Activated CD4-positive, alpha-beta T cell treated with anti-CD3 and anti-CD28 coated beads for 48 hours (primary cell): ENCODE measurements at regions not wholly inside any gene's neighbourhood (a gene's known extent, or its start where the extent isn't known, plus 50 kb on each side); places are given as distances from the start of the nearest gene placed in this dataset.
"Not testable (repeated sequence)": the region's sequence is repeated elsewhere in the genome, so short reads cannot be mapped to it uniquely, and the experiment has no call there.

ENCODE experiments used
- DNase-seq: peaks from one replicate; pipeline ENCODE4 v3.0.0-alpha.2; 2020

DNA sequence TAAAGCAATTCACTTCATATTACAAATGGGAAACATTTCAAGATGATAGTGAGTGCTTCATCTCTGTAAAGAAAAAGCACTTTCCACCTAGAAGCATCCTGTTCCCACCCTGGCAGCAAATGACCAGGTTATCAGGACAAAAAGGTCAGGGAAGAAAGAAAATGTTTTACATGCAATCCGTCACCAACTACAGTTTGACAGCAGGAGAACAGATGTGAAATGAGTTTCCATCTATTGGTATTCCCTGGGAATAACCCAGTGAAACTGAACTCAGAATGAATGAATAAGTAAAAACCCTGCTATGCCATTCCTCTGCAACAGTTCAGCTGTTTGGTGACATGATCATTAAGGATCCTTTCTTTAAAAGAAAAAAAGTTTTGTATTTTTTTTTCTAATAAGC is 67.6 kb downstream of the HTR1A start:
- no peak for DNase-seq

DNA sequence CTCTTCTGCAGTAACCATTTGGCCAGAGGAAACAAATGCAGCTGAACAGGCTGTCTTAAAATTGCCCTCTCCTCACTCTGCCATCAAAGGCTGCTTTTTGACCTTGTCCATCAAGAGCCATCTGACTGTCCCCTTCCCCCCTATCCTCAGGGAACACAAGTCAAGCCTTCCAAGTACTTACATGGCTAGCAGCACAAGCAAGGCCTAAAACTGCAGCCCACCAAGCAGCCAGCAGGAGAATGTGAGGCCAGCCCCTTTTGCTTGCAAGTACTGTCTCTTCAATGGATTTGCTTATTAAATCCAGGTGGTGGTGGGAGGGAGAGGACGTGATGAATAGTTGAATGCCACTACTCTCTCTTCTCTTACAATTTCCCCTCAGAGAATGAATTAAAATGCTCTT is 83.5 kb downstream of the HTR1A start:
- DNase-seq = no peak

DNA sequence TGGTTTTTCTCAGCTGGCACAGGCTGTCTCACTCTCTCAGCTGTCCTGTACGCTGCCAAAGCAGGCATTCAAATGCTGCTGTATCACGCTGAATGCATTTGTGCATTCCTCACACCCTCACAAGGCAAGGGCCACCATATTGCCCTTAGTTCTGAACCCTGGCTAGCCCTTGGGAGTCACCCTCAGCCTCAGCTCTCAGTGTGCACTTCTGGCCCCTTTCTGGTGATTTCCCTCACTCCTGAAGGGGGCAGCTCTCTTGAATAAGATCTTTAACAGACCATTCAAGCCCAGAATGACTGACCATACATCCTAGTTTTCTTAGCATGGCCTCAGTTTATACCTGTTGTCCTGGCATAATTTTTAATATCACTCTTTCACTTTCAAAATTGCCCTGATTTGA is 84.3 kb downstream of the HTR1A start:
- no peak for DNase-seq

DNA sequence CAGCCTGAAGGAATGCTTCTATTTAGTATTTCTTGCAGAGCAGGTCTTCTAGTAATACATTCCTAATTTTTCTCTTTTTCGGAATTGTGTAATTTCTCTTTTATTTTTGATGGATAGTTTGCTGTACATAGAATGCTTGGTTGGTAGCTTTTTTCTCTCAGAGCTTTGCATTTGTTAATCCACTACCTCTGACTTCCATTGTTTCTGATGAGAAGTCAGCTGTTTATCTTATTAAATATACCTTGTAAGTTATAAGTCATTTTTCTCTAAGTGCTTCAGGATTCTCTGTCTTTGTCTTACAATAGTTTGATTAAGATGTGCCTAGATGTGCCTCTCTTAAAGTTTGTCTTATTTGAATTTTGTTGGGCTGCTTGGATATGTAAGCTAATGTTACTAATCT is 101.9 kb downstream of the HTR1A start:
- no peak for DNase-seq

DNA sequence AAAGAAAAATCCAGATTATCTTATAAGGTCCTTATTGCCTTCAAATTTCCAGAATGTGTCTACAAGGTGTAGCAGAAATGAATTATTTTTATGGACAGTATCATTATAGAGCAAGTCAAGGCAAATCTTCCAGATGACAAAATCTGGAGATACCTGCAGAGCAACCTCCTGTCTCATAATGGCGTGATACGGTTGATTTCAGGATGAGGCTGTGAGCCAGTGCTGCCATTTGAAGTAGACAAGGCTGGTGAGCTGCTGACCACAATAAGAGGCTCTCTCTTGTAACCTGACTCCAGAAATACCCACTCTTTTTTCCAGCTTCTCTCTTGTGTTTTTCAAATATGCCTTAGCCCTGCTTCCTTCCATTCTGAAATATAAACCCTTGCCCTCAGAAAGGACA is 108.2 kb downstream of the HTR1A start:
- DNase-seq = no peak

DNA sequence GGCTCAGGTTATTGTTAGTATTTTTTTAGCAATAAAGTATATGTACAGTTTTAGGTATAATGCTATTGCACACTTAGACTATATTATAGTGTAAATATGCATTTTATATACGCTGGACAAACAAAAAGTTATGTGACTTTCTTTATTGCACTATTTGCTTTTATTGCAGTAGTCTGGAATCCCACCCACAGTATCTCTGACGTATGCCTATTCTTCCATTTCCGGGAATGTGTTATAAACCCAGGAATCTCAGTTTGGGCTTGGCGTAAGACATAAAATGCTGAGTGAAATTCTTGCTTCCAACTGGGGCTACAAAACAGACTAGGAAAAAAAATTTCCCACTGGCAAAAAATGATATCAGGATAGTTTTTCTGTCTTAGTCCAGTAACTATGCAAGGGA is 119.1 kb downstream of the HTR1A start:
- DNase-seq = no peak

DNA sequence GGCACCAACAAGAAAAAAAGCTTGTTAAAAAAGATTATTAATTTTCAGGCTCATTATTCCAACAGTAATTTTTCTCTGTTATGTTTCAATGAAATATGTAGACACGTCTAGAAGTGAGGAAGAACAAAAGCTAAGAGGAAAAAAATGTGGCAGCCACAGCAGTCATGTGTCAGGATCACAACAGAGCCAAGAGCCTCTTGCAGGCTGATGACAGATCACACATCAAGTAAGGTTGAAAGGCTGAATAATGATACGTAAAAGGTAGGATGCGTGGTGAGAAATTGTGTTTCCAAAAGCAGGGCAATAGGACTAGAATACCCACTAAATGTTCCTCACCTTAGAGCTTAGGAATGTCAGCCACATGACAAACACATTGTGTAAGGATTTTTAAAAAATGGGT is 124.8 kb downstream of the HTR1A start:
- no peak for DNase-seq

DNA sequence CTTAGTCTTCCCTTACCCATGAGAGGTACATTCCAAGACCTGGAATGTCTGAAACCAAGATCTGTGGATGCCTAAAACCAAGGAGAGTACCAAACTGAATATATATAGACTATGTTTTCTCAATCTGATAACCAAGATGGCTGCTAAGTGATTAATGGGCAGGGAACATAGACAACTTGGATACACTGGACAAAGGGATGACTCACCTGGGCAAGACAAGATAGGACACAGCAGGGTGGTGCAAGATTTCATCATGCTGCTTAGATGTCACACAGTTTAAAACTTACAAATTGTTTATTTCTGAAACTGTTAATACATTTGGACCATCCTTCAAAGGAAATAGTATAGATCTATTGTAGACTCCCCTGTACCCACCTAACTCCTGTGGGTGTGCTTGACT is 130.9 kb downstream of the HTR1A start:
- DNase-seq = no peak

DNA sequence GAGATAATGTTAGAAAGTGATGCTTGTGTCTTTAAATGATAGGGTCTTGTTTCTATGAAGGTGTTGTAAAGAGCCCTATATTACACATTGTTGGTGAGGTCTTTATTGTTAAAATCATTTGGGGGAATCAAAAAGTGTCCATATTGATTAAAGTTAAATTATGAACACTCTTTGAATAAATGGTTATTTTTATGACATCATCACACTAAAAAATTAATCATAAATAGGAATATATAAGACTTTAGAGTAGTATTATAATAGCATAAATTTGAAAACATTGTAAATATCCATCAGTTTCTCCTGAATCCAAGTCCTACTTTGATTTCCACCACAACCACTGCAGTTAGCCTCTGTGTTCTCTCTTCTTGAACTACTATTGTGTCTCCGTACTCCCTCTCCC is 136.3 kb downstream of the HTR1A start:
- no peak for DNase-seq

DNA sequence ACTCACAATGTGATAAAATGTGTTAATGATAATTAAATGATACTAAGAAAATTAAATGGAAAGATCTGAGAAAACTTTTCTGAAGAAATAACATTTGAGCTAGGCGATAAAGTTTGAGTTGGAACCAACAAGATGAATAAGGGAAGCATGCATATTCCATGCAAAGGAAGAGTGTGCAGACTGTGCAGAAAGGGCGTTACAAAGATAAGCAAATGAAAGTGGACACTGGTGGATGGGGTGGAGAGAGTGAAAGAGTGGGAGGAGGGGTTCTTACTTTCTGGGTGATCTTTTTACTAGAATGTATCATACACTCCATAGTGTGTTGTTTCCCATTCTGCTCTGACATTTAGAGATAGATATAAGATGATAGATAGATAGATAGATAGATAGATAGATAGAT is 138.7 kb downstream of the HTR1A start:
- no peak for DNase-seq

DNA sequence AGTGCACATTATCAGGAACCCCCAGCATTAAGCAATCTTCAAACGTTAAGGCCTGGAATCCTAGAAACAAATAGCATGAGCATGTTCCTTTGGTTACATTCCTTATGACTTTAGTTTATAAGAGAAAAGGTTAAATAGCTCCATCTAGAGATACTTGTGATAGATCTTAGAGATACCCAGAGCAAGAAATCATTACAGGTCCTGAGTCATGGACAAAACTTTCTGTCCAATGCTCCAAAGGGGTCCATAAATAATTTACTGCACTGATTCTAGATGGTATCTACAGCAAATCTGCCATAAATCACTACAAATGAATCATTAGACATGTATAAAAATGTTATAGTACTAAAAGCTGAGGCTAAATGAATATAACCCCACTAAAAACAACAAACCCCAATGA is 139.6 kb downstream of the HTR1A start:
- no peak for DNase-seq

DNA sequence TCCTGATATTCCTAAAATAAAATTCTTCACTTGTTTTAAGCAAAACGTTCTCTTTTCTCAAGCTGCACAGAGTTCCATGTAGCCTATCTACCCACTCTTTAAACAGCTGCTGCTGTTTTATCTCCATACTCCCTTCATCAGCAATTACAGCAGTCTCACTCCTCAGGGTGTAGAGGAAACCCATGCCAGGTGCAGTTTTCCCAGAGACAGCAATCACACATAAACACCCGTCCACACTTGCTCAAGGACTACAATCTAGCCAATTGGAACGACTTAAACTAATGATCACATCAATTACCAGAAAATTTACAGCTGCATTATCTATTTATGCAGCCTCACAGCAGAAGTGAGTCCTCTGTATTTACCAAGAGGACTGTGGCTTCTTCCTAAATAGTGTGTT is 141.7 kb downstream of the HTR1A start:
- no peak for DNase-seq

DNA sequence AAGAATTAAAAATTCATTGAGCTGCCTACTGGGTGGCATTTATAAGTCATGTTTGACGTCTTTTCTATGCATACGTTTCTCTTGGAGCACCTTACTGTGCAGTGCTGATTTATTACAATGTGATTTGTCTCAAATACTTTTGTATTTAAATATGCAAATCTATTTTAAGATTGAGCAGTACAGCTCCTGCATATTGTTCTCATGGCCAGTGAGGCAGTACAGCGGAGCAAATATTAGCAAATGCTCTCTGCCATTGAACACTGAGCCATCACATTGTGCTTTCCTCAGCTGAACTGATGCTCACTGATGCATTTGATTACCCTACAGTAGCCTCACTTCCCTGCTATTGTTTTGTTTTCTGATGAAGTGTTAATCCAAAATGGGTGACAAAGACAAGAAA is 149.6 kb downstream of the HTR1A start:
- DNase-seq = no peak

DNA sequence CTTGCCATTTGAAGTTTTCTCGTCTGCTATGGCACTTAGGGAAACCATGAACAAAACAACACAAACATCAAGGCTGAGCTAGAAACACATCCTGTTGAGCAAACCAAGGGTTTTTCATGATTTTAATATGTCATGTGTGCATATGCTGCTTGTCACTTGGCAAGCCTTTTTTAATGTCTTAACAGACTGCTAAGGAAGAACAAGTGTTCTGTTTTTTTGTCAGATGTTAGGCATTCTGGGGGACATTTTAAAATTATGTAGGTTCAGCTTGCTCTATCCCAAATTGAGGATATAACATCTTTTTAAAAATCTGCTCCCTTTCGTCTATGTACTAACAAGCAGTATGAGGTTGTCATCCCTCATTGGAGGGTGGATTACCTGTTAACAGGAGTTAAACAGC is 150.3 kb downstream of the HTR1A start:
- no peak for DNase-seq

DNA sequence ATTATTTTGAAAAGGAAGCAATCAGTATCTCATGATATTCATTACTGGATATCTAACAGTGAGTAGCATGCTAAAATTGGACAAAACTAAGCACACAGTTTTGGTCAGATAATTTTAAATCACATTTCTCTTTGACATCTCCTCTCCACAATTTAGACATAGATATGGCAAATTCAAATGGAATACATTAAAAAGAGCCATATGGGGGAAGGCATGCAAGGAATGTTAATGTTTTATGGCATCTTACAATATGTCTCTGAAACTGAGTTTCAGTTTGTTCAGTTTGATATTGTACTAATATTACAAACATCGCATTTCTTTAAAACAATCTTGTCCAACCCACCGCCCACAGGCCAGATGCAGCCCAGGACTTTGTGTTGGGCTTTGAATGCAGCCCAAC is 151.0 kb downstream of the HTR1A start:
- no peak for DNase-seq

DNA sequence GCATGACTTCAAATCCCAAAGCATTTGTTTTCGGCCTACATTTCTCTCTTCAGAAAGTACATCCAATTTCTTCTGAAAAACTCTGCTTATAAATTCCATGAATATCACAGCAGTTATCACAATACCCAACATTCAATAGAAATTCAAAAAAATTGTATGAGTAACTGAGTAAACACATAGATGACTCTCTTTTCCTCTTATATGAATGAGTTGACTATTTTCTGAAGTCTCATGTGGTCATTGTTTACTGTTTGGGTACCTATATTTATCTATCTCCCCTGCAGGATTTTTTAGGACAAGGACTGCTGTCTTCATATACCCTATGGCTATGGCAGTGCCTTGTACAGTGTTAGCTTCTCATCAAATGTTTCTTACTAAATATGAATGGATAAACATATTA is 157.1 kb downstream of the HTR1A start:
- DNase-seq = no peak

DNA sequence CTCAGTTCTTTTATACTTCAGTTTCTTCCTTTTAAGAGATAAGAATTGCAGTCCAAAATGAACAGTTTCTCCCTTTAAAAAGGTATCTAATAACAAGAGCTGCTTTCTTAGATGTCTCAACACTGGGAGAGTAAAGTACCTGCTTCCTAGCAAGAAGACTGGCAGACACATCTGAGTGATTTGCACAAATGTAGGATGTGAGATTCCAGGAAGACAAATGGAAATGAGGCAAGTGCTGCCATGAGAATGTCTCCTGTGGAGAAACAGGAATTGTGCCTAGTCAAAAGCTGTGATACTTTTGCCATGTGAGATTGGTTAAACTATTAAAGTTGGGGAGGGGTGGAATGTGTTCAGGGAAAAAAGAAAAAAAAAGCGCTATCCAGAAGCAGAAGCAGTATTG is 159.1 kb downstream of the HTR1A start:
- no peak for DNase-seq

DNA sequence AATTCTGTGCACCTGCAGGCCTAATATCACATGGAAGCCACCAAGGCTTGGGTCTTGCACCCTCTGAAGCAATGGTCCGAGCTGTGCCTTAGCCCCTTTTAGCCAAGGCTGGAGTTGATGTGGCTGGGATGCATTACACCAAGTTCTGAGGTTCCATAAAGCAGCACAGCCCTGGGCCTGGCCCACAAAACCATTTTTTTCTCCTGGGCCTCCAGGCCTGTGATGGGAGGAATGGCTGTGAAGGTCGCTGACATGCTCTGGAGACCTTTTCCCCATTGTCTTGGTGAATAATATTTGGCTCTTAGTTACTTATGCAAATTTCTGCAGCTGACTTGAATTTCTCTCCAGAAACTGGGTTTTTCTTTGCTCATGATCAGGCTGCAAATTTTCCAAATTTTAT is 167.3 kb downstream of the HTR1A start:
- no peak for DNase-seq

DNA sequence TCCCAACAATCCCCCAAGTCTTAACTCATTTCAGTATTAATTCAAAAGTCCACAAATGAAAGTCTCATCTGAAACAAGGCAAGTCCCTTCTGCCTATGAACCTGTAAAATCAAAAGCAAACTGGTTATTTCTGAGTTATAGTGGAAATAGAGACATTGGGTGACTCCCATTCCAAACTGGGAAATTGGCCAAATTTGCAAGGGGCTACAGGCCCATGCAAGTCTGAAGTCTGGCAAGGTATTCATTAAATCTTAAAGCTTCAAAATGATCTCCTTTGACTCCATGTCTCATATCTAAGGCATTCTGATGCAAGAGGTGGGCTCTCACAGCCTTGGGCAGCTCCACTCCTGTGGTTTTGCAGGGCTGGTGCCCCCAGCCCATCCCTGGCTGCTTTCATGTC is 167.9 kb downstream of the HTR1A start:
- no peak for DNase-seq

DNA sequence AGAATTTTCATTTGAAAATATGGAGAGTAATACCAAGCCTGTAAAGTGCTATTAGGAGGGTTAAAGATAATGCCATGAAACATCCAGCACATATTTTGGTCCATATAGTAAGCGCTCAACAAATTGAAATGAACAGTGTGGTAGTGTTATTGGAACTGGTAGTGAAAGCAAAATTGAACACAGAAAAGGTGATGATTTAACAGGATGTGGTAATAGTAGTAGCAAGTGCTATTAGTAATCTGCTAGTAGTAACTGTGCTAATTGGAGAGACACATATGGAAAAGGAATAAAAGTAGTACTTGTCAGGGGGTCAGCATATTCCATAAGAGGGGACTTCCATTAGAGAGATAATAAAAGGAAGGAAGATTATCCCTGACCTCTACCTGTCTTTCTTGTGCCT is 187.3 kb downstream of the HTR1A start:
- no peak for DNase-seq

DNA sequence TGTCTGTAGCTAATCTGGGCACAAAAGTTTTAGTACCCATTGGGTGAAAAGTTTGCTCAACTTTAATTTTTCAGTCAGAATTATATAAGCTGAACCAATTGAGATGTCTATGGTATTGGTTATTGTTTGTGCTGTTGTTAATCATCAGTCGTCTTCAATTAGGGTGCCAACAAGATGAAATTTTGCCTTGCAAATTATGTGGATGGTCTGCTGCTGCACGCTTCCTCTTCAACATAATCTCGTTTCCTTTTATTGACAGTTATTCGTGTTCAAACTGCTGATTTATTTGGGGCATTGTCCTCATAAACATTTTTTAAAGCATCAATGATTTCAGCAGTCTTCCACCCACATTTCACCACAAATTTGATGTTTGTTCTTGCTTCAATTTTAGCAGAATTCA is 194.0 kb downstream of the HTR1A start:
- no peak for DNase-seq

DNA sequence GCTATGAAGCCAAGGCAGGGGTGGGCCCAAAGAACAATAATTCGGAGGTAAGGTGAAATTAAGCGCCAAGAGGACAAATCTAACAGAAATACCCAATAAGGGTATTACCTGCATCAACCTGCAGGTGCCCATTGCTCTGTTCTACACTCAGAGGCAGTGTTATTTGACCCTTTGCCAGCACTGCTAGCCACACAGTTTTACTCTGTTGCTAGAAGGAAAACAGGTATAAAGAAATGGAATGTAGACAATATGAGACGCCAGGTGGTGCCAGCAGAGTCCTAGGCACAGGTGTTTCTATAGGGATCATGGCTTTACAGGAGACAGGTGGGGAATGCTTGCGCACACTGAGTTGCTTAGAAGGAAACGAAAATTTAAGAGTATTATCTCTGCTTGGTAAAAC is 201.3 kb downstream of the HTR1A start:
- no peak for DNase-seq

DNA sequence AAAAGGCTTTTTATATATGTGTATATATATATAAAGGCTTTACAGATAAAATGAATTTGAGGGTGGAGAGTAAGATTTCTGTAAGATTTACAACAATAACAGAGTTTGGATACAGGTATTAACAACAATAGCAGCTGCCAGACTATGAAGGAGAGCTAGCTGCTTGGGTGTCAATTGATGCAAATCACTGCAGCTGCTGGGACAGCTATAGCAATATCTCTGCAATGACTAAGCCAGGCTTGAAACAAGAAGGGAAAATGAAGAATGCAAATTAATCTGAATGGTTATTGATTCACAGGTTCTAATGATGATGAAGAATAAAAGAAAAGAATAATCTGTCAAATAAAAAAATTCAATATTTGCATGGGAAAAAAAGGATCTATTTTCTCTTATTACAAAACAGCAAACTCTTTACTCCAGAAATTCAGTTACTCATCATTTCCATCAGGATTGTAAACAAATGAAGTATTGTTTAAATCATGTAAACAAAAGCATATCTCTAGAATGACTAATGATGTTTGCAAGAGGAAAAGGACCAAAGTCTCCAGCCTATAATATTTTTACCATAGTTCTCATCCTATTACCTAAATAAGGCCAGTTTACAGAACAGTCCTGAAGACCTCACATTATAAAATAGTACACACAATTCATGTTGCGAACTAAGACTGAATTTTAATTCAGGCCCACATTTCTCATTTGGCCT is 219.0 kb downstream of the HTR1A start:
- no peak for DNase-seq

DNA sequence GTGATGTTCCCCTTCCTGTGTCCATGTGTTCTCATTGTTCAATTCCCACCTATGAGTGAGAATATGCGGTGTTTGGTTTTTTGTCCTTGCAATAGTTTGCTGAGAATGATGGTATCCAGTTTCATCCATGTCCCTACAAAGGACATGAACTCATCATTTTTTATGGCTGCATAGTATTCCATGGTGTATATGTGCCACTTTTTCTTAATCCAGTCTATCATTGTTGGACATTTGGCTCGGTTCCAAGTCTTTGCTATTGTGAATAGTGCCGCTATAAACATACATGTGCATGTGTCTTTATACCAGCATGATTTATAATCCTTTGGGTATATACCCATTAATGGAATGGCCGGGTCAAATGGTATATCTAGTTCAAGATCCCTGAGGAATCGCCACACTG is 229.4 kb downstream of the HTR1A start:
- DNase-seq = not testable (repeated sequence)

DNA sequence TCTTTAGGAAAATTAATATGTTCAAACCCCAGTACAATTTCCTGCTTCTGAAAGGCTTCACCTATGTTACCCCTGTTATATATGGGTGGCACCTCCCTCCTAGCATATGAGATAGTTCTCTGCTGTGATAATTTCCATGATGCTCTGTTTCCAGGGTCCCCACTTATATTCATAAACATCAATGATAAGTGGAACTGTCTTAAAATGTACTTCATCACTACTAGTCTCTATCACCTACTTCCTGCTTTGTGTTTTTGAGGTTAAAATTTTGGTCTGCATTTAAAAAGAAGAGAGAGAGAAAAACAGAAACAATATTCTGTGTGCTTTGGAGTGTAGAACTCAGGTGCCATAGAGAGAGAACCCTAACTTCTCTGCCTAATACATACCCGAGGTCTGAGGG is 234.7 kb downstream of the HTR1A start:
- no peak for DNase-seq

DNA sequence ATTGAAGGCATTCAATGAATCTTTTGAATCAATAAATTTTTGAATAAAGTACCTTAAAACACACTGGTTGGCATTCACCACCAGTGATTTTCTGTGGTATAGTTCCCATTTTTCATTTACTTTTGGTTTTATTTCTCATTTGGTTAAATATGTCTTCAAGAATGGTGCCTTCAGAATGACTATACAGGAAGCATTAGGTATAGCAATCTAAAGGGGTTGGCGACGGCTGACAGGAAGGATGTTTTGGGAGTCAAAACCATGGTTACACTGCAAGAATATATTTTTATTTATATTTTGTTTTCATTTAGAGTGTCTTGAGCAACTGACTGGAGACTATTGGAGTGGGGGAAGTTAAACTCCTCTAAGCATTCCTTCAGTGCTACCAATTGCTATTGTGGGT is 235.7 kb downstream of the HTR1A start:
- DNase-seq = no peak
